Memory B cell (primary cell): ENCODE measurements at regions not wholly inside any gene's neighbourhood (a gene's known extent, or its start where the extent isn't known, plus 50 kb on each side); places are given as distances from the start of the nearest gene placed in this dataset.
"Not testable (repeated sequence)": the region's sequence is repeated elsewhere in the genome, so short reads cannot be mapped to it uniquely, and the experiment has no call there.

Experiments
- ATAC-seq: fragments of 150-1000 bp; cut with Tn5 transposase; 2 replicates; pipeline ENCODE4 v1.10.0; 2021; ENCODE audit warnings: low read depth, mild to moderate bottlenecking, moderate library complexity
- DNase-seq, 2 donors: peaks; one replicate each; pipeline ENCODE4 v3.0.0; 2022; ENCODE audit warnings: low spot score in 2 of 2
- H3K27ac Mint-ChIP-seq: one replicate; pipeline ENCODE4 v1.8.0; 2022; ENCODE audit warnings: mild to moderate bottlenecking, moderate library complexity, mixed read lengths
- H3K27me3 Mint-ChIP-seq: one replicate; pipeline ENCODE4 v1.8.0; 2022; ENCODE audit warnings: mixed read lengths
- H3K36me3 Mint-ChIP-seq: one replicate; pipeline ENCODE4 v1.8.0; 2022; ENCODE audit warnings: mild to moderate bottlenecking, mixed read lengths
- H3K4me1 Mint-ChIP-seq: one replicate; pipeline ENCODE4 v1.8.0; 2022; ENCODE audit warnings: mixed read lengths
- H3K4me3 Mint-ChIP-seq: one replicate; pipeline ENCODE4 v1.8.0; 2022; ENCODE audit warnings: mild to moderate bottlenecking, moderate library complexity, mixed read lengths
- H3K9me3 Mint-ChIP-seq: one replicate; pipeline ENCODE4 v1.8.0; 2022; ENCODE audit warnings: mixed read lengths

DNA sequence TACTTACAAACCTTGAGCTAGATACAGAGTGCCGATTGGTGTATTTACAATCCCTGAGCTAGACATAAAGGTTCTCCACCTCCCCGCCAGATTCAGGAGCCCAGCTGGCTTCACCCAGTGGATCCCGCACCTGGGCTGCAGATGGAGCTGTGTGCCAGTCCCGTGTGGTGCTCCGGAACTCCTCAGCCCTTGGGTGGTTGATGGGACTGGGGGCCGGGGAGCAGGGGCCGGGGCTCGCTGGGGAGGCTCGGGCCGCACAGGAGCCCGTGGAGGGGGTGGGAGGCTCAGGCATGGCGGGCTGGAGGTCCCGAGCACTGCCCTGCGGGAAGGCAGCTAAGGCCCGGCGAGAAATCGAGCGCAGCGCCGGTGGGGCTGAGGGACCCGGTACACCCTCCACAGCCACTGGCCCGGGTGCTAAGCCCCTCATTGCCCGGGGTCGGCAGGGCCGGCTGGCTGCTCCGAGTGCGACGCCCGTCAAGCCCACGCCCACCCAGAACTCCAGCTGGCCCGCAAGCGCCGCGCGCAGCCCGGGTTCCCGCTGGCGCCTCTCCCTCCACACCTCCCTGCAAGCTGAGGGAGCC lies 466.5 kb downstream of the TECRL start:
- H3K27me3 Mint-ChIP-seq: not testable (repeated sequence)

DNA sequence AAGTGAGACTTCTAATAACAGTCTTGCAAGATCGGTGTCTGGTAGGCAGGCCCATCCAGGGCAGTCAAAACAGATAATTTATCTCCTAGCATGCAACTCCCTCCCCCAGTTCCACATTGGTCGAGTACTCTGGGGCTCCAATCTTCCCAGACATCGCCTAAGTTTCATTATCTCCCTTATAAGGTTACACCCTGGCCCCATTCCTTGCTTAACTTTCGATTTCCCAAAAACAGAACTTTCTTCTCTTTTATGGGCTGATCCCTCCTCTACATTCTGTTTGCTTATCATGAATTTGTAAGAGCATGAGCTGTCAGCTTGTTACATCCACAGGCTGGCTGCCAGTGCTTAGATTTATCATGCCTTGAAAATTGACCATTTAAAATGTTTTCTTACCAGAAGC lies 471.3 kb downstream of the TECRL start:
- no peak for ATAC-seq
- peaks cover 2% of the 10 kb centered on the region for H3K9me3 Mint-ChIP-seq
- no peaks in the 10 kb centered on the region for H3K36me3 Mint-ChIP-seq

More for the DNA sequence above, 466.5 kb downstream of the TECRL start:
- H3K9me3 Mint-ChIP-seq, ATAC-seq, DNase-seq, H3K4me1 Mint-ChIP-seq, H3K27ac Mint-ChIP-seq, H3K4me3 Mint-ChIP-seq, H3K36me3 Mint-ChIP-seq: not testable (repeated sequence)

DNA sequence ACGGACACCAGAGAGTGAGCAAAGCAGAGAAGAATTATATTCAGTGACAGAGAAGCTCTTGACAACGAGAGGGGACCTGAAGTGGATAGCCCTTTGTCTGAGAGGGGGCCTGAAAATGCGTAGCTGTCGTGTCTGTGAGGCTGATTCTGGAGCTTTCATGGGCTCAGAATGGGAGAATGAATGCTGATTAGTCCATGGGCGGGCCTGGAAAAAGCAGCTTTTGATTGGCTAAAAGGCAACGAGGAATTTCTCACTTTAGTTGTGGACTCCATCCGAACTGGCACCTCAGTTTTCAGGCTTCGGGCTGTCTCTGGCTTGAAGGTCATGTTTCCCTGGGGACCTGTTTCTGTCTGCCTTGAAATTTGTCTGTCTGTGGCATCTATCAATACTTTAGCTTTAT lies 487.1 kb downstream of the TECRL start:
- DNase-seq (no peak), ATAC-seq (no peak)
- no peak overlapping the region for H3K27ac Mint-ChIP-seq
- no peaks in the 10 kb centered on the region for H3K36me3 Mint-ChIP-seq
- H3K4me1 Mint-ChIP-seq: no peaks in the 10 kb centered on the region
- peaks cover under 1% of the 10 kb centered on the region for H3K9me3 Mint-ChIP-seq
- H3K4me3 Mint-ChIP-seq: no peak overlapping the region
- H3K27me3 Mint-ChIP-seq: no peaks in the 10 kb centered on the region

More for the DNA sequence above, 471.3 kb downstream of the TECRL start:
- no peak for DNase-seq
- Mint-ChIP-seq H3K4me3 (no peak overlapping the region), H3K4me1 (no peaks in the 10 kb centered on the region), H3K27me3 (no peaks in the 10 kb centered on the region), H3K27ac (no peak overlapping the region)

DNA sequence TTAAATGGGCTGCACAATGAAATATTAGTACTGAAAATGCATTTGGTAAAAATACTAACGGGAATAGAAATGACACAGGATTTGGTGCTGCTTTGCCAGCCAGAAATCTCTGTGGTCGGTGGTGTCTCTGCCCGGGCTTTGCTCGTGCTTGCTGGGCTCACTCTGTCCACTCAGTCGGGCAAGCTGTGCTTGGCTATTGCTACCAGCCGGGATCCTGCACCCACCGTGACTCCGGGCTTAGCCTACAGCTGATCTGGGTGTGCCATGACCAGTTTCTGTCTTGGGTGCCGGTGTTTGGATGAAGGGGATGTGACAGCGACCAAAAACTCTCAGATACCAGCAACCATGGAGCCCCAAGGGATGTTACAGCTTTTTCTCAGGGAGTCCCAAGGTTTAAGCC lies 487.7 kb downstream of the TECRL start:
- H3K9me3 Mint-ChIP-seq: peaks cover 2% of the 10 kb centered on the region
- no peaks in the 10 kb centered on the region for H3K36me3 Mint-ChIP-seq
- DNase-seq: no peak
- no peaks in the 10 kb centered on the region for H3K4me1 Mint-ChIP-seq
- no peak for ATAC-seq
- no peak overlapping the region for H3K4me3 Mint-ChIP-seq
- H3K27me3 Mint-ChIP-seq: no peaks in the 10 kb centered on the region
- no peak overlapping the region for H3K27ac Mint-ChIP-seq

DNA sequence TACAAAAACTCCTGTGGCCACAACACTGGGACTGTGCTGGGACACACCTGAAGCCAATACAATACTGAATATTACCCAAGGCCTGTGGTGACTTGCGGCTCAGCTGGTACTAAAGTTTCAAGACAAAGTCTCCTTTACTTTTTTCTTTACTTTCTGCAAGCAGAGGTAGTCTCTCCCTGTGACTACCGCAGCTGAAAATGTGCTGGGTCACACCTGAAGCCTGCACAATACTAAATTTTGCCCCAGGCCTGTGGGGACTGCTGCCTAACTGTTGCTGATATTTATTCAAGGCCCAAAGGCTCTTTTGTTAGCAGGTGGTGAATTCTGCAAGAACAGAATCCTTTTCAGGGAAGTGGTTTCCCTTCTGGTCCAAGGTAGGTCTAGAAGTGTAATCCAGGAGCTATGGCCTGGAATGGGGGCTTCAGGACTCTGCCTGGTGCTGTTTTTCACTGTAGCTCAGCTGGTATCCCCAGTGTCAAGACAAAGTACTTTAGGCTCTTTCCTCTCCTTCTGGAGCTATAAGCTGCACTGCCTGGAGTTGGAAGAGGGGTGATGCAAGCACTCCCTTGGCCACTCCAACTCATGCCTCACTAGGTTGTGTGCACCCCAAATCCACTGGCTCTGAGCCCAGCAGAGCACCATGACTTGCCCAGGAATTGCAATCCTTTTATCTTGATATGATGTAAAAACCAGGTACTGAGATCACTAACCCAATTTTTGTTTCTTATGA lies 489.4 kb downstream of the TECRL start:
- no peak overlapping the region for H3K4me3 Mint-ChIP-seq
- no peaks in the 10 kb centered on the region for H3K4me1 Mint-ChIP-seq
- no peaks in the 10 kb centered on the region for H3K36me3 Mint-ChIP-seq
- no peak overlapping the region for H3K27ac Mint-ChIP-seq
- H3K27me3 Mint-ChIP-seq: no peaks in the 10 kb centered on the region
- DNase-seq (no peak), ATAC-seq (no peak)
- peaks cover 4% of the 10 kb centered on the region for H3K9me3 Mint-ChIP-seq

DNA sequence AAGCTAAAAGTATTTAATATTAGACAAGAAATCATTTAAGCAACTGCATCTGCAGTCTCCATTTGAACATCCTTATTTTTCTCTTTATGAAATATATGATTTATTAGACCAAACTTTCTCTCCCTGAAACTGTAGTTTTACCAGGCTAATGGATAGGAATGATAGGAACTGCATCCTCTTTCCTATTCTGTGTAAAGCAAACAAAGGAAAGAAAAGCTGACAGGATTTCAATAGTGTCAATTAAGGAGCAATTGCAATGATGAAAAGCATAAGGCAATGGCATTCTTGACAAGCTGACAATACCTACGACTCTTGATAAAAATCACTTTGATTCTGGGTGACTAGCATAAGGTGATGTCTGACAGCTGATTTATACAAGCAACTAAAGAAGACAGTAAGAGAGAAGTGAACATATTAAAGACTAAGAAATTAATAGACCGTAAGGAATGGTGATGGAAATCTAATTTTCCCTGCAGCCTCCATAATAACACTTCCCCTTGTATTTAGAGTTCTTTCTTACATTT lies 502.5 kb downstream of the TECRL start:
- H3K9me3 Mint-ChIP-seq: peaks cover 2% of the 10 kb centered on the region
- H3K4me3 Mint-ChIP-seq: no peak overlapping the region
- H3K27ac Mint-ChIP-seq: no peak overlapping the region
- H3K27me3 Mint-ChIP-seq: no peaks in the 10 kb centered on the region
- H3K4me1 Mint-ChIP-seq: no peaks in the 10 kb centered on the region
- DNase-seq (no peak), ATAC-seq (no peak)
- H3K36me3 Mint-ChIP-seq: no peaks in the 10 kb centered on the region

DNA sequence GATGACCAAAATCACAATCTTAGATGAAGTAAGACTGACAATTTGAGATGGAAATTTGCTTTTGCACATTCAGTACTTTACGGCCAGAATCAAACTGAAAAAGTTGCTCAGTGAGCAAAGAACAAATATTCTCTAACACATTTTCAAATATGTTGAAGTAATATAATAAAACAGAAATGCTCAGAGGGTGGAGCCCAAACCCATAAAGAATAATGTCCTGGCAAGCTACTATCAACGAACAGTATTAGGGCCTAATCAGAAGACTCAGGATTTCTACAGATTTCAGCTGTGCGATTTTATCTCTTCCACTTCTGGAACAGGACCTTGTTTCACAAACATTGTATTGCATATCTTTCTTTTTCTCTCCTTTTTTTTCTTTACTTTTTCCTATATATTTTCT lies 505.0 kb downstream of the TECRL start:
- no peak for ATAC-seq
- no peaks in the 10 kb centered on the region for H3K27me3 Mint-ChIP-seq

DNA sequence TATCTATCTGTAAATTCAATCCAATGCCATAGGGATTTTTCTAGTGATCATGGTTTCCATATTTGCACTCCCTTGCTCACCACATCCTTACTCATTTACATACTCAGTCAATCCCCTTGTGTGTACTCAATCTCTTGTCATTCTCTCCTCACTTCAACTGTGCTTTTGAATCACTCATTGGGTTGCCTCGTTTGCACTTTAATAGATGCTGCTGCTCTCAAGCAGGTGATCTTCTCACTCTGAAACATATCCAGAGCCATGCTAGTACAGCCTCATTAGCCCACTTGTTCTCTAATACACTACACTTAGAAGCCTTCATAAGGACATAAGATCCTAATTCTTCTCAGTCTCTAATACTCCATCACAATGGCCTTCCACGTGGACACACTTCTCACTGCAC lies 507.9 kb downstream of the TECRL start:
- ATAC-seq: no peak
- Mint-ChIP-seq H3K9me3 (peaks cover 5% of the 10 kb centered on the region), H3K27me3 (no peaks in the 10 kb centered on the region), H3K27ac (no peak overlapping the region), H3K4me3 (no peak overlapping the region), H3K4me1 (no peaks in the 10 kb centered on the region), H3K36me3 (no peaks in the 10 kb centered on the region)
- no peak for DNase-seq

More for the DNA sequence above, 505.0 kb downstream of the TECRL start:
- no peak for DNase-seq
- Mint-ChIP-seq H3K4me3 (no peak overlapping the region), H3K36me3 (no peaks in the 10 kb centered on the region), H3K9me3 (peaks cover 3% of the 10 kb centered on the region), H3K27ac (no peak overlapping the region), H3K4me1 (no peaks in the 10 kb centered on the region)

DNA sequence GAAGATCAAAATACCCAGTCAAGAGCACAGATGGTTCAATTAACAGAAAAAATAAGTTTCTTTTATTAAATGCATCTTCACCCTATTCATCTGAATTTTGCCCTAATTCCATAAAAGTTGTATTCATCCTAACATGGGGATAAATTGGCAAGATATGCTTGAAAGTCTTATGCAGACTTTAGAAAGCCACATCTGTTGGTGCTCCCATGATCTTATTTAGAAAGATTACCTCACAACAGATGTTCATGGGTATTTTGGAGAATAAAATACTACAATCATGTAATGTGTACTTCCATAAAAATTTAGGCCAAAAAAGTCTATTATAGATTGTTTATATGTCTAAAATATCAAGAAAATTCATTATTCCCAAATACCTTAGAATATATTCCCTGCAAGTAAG lies 510.3 kb downstream of the TECRL start:
- no peak overlapping the region for H3K4me3 Mint-ChIP-seq
- H3K9me3 Mint-ChIP-seq: peaks cover 7% of the 10 kb centered on the region
- ATAC-seq: no peak

DNA sequence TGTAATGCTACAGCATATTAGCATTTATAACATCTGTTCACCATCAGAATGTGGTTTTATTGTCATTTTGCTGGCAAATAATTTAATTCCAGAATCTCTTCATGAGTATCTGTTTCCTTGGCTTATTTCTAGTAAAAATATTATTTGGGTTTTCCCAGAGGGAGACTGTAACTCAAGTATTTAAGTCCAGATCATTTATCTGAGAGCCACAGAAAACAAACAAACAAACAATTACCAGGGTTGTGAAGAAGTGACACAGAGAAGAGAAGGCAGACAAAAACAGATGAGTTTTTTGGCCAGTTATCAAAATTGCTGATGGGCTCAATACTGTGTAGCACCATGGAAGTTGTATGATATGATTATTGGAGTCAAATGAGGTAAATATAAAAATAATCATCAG lies 515.1 kb downstream of the TECRL start:
- Mint-ChIP-seq H3K27me3 (no peaks in the 10 kb centered on the region), H3K27ac (no peak overlapping the region), H3K9me3 (peaks cover 7% of the 10 kb centered on the region), H3K4me3 (no peak overlapping the region), H3K4me1 (no peaks in the 10 kb centered on the region), H3K36me3 (no peaks in the 10 kb centered on the region)
- DNase-seq (no peak), ATAC-seq (no peak)

More for the DNA sequence above, 510.3 kb downstream of the TECRL start:
- no peak for DNase-seq
- H3K36me3 Mint-ChIP-seq: no peaks in the 10 kb centered on the region
- H3K27ac Mint-ChIP-seq: no peak overlapping the region
- H3K4me1 Mint-ChIP-seq: no peaks in the 10 kb centered on the region
- no peaks in the 10 kb centered on the region for H3K27me3 Mint-ChIP-seq

DNA sequence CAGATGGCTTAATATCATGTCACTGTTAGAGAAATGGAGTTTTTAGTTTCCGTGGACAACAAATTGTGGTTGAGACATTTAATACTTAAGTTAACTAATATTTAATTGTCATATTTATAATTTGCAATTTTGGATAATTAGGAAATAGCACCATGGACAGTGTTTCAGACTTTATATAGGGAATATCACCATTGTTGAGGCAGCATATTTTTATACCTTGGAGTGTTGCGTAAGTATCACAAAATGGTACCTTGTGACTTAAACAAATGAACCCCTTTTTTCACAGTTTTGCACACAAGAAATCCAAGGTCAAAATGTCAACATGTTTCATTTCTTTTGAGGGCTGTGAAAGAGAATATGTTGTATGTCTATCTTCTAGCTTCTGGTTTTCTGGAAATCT lies 539.9 kb downstream of the TECRL start:
- H3K9me3 Mint-ChIP-seq: no peaks in the 10 kb centered on the region
- H3K4me1 Mint-ChIP-seq: no peaks in the 10 kb centered on the region
- ATAC-seq (no peak), DNase-seq (no peak)
- H3K27me3 Mint-ChIP-seq: no peaks in the 10 kb centered on the region
- H3K4me3 Mint-ChIP-seq: no peak overlapping the region
- no peaks in the 10 kb centered on the region for H3K36me3 Mint-ChIP-seq
- H3K27ac Mint-ChIP-seq: no peak overlapping the region

DNA sequence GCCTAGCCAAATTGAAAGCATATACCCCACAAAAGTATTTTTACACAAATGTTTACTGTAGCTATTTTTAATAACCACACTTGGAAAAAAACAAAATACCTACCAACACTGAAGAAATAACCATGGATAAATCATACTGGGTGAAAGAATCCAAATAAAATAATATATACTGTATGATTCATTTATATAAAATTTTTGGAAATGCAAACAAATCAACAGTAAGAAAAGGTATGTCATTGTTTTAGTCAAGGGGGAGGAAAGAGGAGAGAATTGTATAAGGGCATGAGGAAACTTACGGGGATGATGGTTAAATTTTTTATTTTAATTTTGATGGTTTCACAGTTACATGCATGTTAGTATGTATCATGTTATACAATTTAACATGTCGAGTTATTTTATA lies 557.8 kb downstream of the TECRL start:
- Mint-ChIP-seq H3K27me3 (no peaks in the 10 kb centered on the region), H3K27ac (no peak overlapping the region), H3K36me3 (no peaks in the 10 kb centered on the region), H3K4me1 (no peaks in the 10 kb centered on the region), H3K9me3 (peaks cover 2% of the 10 kb centered on the region), H3K4me3 (no peak overlapping the region)
- ATAC-seq: no peak
- no peak for DNase-seq

DNA sequence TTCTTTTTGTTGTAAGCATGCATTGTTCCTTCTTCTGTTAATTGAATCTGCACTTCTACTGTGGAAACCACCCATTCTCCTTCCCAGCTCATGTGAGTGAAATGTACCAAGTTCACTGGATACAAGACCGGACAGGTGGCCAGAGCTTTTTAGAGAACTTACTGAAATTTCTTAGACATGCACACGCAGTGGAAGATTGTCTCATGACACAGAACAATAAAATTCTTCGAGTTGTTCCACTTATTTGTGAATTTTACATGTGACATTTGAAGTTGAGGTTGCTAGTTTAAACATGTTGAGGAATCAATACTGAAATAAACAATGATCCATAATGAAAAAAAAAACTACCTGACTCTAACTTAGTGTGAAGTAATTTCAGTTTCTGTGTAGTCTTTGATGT lies 568.0 kb downstream of the TECRL start:
- no peaks in the 10 kb centered on the region for H3K36me3 Mint-ChIP-seq
- H3K9me3 Mint-ChIP-seq: peaks cover 3% of the 10 kb centered on the region
- DNase-seq: no peak
- no peaks in the 10 kb centered on the region for H3K4me1 Mint-ChIP-seq
- no peak for ATAC-seq
- H3K4me3 Mint-ChIP-seq: no peak overlapping the region
- no peak overlapping the region for H3K27ac Mint-ChIP-seq
- no peaks in the 10 kb centered on the region for H3K27me3 Mint-ChIP-seq

DNA sequence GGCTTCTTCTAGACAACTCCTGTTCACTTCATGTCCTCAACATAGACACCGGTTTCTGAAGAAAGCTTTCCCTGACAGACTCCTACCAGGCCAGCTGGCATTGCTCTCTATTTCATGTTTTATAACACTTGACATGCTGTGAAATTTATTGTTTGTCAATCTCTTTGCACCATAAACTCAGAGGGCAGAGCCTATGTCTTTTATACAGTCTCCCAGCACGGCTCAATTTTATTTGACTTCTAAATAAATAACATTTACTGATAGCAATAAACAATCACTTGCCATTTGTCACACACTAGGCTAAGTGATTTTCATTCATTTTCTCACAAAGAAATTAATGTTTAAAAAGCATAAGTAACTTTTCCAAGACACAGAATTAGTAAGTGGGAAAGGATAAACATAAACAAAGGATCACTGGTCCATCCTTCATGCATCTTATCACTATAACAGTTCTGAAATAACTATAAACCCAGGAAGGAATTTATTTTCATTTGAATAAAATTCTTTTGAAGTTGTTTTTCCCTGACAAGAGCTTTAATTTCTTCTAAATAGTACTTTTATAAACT lies 577.6 kb downstream of the TECRL start:
- DNase-seq (no peak), ATAC-seq (no peak)
- Mint-ChIP-seq H3K36me3 (no peaks in the 10 kb centered on the region), H3K9me3 (peaks cover 7% of the 10 kb centered on the region), H3K4me3 (no peak overlapping the region), H3K27ac (no peak overlapping the region), H3K27me3 (no peaks in the 10 kb centered on the region), H3K4me1 (no peaks in the 10 kb centered on the region)
